MM.1S (cell line): ENCODE measurements at regions not wholly inside any gene's neighbourhood (a gene's known extent, or its start where the extent isn't known, plus 50 kb on each side); places are given as distances from the start of the nearest gene placed in this dataset.

Experiments
- DNase-seq: peaks from one replicate; pipeline ENCODE4 v3.0.0-alpha.2; 2015
- H2AFZ ChIP-seq: fragments of 300-600 bp; sonication (generic); 2 replicates; pipeline ENCODE4 v1.6.0; 2016; ENCODE audit warnings: antibody characterized with exemption, low read length
- H3F3A ChIP-seq: fragments of 300-600 bp; sonication (generic); 2 replicates; pipeline ENCODE4 v1.6.1; 2016; ENCODE audit warnings: mild to moderate bottlenecking, antibody characterized with exemption, low read length, moderate library complexity, mixed read lengths; ENCODE audit not compliant: insufficient read depth
- H3K27ac ChIP-seq: fragments of 300-600 bp; sonication (generic); 2 replicates; pipeline ENCODE4 v1.5.1; 2016; ENCODE audit warnings: mild to moderate bottlenecking, low read length
- H3K27me3 ChIP-seq: fragments of 300-600 bp; sonication (generic); replicated peaks from 2 replicates; pipeline ENCODE4 v1.6.0; 2016; ENCODE audit warnings: low read length; ENCODE audit not compliant: insufficient read depth
- H3K36me3 ChIP-seq: fragments of 300-600 bp; sonication (generic); replicated peaks from 2 replicates; pipeline ENCODE4 v1.6.1; 2016; ENCODE audit warnings: mild to moderate bottlenecking, low read length, mixed read lengths; ENCODE audit not compliant: insufficient read depth
- H3K4me1 ChIP-seq: fragments of 300-600 bp; sonication (generic); 2 replicates; pipeline ENCODE4 v1.6.1; 2016; ENCODE audit warnings: low read length, mixed read lengths
- H3K4me2 ChIP-seq: fragments of 300-600 bp; sonication (generic); 2 replicates; pipeline ENCODE4 v1.6.0; 2016; ENCODE audit warnings: low read depth, low read length
- H3K4me3 ChIP-seq: fragments of 300-600 bp; sonication (generic); 2 replicates; pipeline ENCODE4 v1.5.1; 2016; ENCODE audit warnings: low read length, mixed read lengths
- H3K79me2 ChIP-seq: fragments of 300-600 bp; sonication (generic); 2 replicates; pipeline ENCODE4 v1.6.1; 2016; ENCODE audit warnings: mixed run types, low read length, mixed read lengths
- H3K9ac ChIP-seq: fragments of 300-600 bp; sonication (generic); 2 replicates; pipeline ENCODE4 v1.6.1; 2016; ENCODE audit warnings: low read length, mixed read lengths
- H3K9me2 ChIP-seq: fragments of 300-600 bp; sonication (generic); replicated peaks from 2 replicates; pipeline ENCODE4 v1.6.1; 2016; ENCODE audit warnings: mild to moderate bottlenecking, low read length, mixed read lengths; ENCODE audit not compliant: insufficient read depth
- H3K9me3 ChIP-seq: fragments of 300-600 bp; sonication (generic); replicated peaks from 2 replicates; pipeline ENCODE4 v1.6.1; 2016; ENCODE audit warnings: mild to moderate bottlenecking, low read length, mixed read lengths; ENCODE audit not compliant: insufficient read depth
- H4K20me1 ChIP-seq: fragments of 300-600 bp; sonication (generic); 2 replicates; pipeline ENCODE4 v1.6.1; 2016; ENCODE audit warnings: mild to moderate bottlenecking, low read length, moderate library complexity, mixed read lengths; ENCODE audit not compliant: insufficient read depth
- EZH2 ChIP-seq: fragments of 300-600 bp; sonication (generic); optimal IDR thresholded peaks from 2 replicates; pipeline ENCODE3; 2017; ENCODE audit warnings: low read depth, mild to moderate bottlenecking, antibody characterized with exemption, low read length, mixed read lengths
- EZH2phosphoT487 ChIP-seq: fragments of 300-600 bp; sonication (generic); IDR thresholded peaks from 2 replicates; pipeline ENCODE4 v1.6.1; 2018; ENCODE audit warnings: antibody characterized with exemption, low read length
- TF ChIP-seq, protein P1 (sequence below): fragments of 300-600 bp; sonication (generic); IDR thresholded peaks from 2 replicates; pipeline ENCODE4 v1.5.1; 2016; ENCODE audit warnings: antibody characterized with exemption, low read length, mixed read lengths

- no peak for DNase-seq
- H3K27me3 ChIP-seq: peaks cover 98% of the 10 kb centered on the region
- no peaks in the 10 kb centered on the region for H3K4me1 ChIP-seq
Observed at GRCh38 chr17:79468183-79468944, 142.5 kb downstream of the RBFOX3 start.

GRCh38 chr17:79466562-79467350 is 144.1 kb downstream of the RBFOX3 start:
- Histone ChIP-seq H3K27ac (no peak overlapping the region), H2AFZ (no peak overlapping the region), H3K79me2 (no peaks in the 10 kb centered on the region), H3K9me3 (no peaks in the 10 kb centered on the region), H3K27me3 (peaks cover 93% of the 10 kb centered on the region), H3K9ac (no peak overlapping the region), H3K9me2 (no peaks in the 10 kb centered on the region), H3K36me3 (no peaks in the 10 kb centered on the region), H3K4me1 (no peaks in the 10 kb centered on the region), H3K4me3 (no peak overlapping the region), H4K20me1 (no peaks in the 10 kb centered on the region), H3F3A (no peaks in the 10 kb centered on the region), H3K4me2 (no peak overlapping the region)
- no peak for DNase-seq
- TF ChIP-seq, protein P1, sequence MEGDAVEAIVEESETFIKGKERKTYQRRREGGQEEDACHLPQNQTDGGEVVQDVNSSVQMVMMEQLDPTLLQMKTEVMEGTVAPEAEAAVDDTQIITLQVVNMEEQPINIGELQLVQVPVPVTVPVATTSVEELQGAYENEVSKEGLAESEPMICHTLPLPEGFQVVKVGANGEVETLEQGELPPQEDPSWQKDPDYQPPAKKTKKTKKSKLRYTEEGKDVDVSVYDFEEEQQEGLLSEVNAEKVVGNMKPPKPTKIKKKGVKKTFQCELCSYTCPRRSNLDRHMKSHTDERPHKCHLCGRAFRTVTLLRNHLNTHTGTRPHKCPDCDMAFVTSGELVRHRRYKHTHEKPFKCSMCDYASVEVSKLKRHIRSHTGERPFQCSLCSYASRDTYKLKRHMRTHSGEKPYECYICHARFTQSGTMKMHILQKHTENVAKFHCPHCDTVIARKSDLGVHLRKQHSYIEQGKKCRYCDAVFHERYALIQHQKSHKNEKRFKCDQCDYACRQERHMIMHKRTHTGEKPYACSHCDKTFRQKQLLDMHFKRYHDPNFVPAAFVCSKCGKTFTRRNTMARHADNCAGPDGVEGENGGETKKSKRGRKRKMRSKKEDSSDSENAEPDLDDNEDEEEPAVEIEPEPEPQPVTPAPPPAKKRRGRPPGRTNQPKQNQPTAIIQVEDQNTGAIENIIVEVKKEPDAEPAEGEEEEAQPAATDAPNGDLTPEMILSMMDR: no peak
- TF ChIP-seq EZH2 (no peak), EZH2phosphoT487 (no peak)

More at GRCh38 chr17:79468183-79468944, 142.5 kb downstream of the RBFOX3 start:
- Histone ChIP-seq H3K36me3 (no peaks in the 10 kb centered on the region), H3K79me2 (no peaks in the 10 kb centered on the region), H4K20me1 (no peaks in the 10 kb centered on the region), H3K4me2 (no peak overlapping the region), H3K9ac (no peak overlapping the region), H2AFZ (no peak overlapping the region), H3F3A (no peaks in the 10 kb centered on the region), H3K9me2 (no peaks in the 10 kb centered on the region), H3K4me3 (no peak overlapping the region), H3K9me3 (no peaks in the 10 kb centered on the region), H3K27ac (no peak overlapping the region)
- TF ChIP-seq EZH2 (no peak), EZH2phosphoT487 (no peak)
- TF ChIP-seq, protein P1: no peak

DNA sequence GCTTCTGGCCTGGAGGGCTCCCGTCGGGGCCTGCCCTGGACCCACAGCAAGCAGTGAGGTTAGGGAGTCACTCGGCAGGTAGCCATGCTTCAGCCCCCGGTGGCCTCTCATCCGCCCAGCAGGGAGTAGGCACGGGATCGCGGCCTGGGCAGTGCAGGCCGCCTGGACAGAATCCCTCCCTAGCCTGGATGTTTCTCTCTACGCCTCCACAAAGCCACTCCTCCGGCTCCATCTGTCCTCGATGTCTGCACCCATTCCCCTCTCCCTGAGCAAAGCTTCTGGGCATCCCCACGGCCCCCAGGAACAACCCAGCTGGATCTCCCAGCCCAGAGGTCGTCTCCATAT is 145.2 kb downstream of the RBFOX3 start:
- H3K9ac ChIP-seq: no peak overlapping the region
- H3F3A ChIP-seq: no peaks in the 10 kb centered on the region
- H3K27me3 ChIP-seq: peaks cover 93% of the 10 kb centered on the region
- no peak overlapping the region for H3K27ac ChIP-seq
- no peaks in the 10 kb centered on the region for H3K79me2 ChIP-seq
- no peaks in the 10 kb centered on the region for H3K9me2 ChIP-seq
- DNase-seq: no peak
- no peak overlapping the region for H3K4me3 ChIP-seq
- H3K4me1 ChIP-seq: no peaks in the 10 kb centered on the region
- no peaks in the 10 kb centered on the region for H4K20me1 ChIP-seq
- no peaks in the 10 kb centered on the region for H3K36me3 ChIP-seq
- TF ChIP-seq, protein P1: no peak
- TF ChIP-seq EZH2phosphoT487 (no peak), EZH2 (no peak)
- no peaks in the 10 kb centered on the region for H3K9me3 ChIP-seq
- no peak overlapping the region for H3K4me2 ChIP-seq
- no peak overlapping the region for H2AFZ ChIP-seq
